NT2/D1 (cell line): ENCODE measurements at regions not wholly inside any gene's neighbourhood (a gene's known extent, or its start where the extent isn't known, plus 50 kb on each side); places are given as distances from the start of the nearest gene placed in this dataset.
A peak's percentile ranks its signal among the peaks of the same experiment; 100 is the strongest.

Experiments
- DNase-seq: peaks from one replicate; pipeline ENCODE4 v3.0.0-alpha.2; 2011; ENCODE audit warnings: low read depth, low spot score
- H3K27me3 ChIP-seq: 2 replicates; pipeline ENCODE4 v1.6.0; 2011; ENCODE audit warnings: mild to moderate bottlenecking; ENCODE audit not compliant: insufficient read length, insufficient read depth
- H3K36me3 ChIP-seq: 2 replicates; pipeline ENCODE4 v1.6.1; 2011; ENCODE audit warnings: mild to moderate bottlenecking, low read length, mixed read lengths; ENCODE audit not compliant: insufficient read depth, insufficient read length
- H3K4me1 ChIP-seq: 2 replicates; pipeline ENCODE4 v1.5.1; 2011; ENCODE audit not compliant: insufficient read depth, insufficient read length
- H3K4me3 ChIP-seq: 2 replicates; pipeline ENCODE4 v1.5.1; 2011; ENCODE audit warnings: low read depth; ENCODE audit not compliant: insufficient read length
- H3K9ac ChIP-seq: 2 replicates; pipeline ENCODE4 v1.6.0; 2011; ENCODE audit warnings: low read depth; ENCODE audit not compliant: insufficient read length
- H3K9me3 ChIP-seq: 2 replicates; pipeline ENCODE4 v1.5.1; 2011; ENCODE audit warnings: mild to moderate bottlenecking, low read length; ENCODE audit not compliant: insufficient read depth
- SUZ12 ChIP-seq: IDR thresholded peaks from 2 replicates; pipeline ENCODE4 v1.6.1; 2011; ENCODE audit not compliant: insufficient read length, insufficient read depth; ENCODE audit errors: extremely low read depth
- YY1 ChIP-seq: IDR thresholded peaks from 2 replicates; pipeline ENCODE4 v1.6.1; 2011; ENCODE audit not compliant: insufficient read length, insufficient read depth
- ZNF274 ChIP-seq: IDR thresholded peaks from 2 replicates; pipeline ENCODE4 v1.6.1; 2011; ENCODE audit warnings: mild to moderate bottlenecking, low read depth, low read length

DNA sequence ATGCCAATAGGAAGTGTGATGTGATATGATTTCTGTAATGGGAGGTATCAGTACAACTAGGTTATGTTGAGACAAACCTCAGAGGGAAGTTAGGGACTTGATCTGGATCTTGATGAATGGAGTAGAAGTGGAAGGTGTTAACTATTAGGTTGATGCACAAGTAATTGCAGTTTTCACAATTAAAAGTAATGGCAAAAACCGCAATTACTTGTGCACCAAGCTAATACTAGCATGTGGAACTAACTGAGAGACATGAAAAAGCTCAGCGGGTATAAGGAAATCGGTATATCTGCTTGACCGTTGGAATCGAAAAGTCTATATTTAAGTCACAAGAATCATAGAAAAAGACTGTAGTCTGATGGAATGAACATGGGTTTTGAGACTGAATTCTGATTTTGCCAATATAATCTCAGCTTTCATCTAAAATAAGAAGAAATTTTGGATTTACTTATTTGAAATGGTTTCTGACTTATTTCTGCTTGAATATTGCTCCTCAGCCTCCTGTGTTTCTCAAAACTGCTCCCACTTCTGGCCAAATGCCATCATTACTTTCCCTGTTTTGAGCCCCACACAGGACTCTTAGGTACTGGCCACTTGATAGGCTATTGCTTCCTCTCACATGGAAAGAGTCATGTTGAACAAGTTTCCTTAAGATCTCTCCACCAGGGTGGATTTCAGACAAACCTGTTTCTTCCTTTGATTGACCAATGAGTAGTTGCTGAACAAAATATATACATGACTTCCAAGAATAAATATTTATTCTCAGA, 271.5 kb upstream of the COL8A1 start:
- no peaks in the 10 kb centered on the region for H3K36me3 ChIP-seq
- no peak for TF ChIP-seq YY1
- no peak for TF ChIP-seq ZNF274
- no peak for TF ChIP-seq SUZ12
- H3K4me1 ChIP-seq, result no peaks in the 10 kb centered on the region
- no peaks in the 10 kb centered on the region for H3K9me3 ChIP-seq
- H3K4me3 ChIP-seq, result no peak overlapping the region
- no peaks in the 10 kb centered on the region for H3K27me3 ChIP-seq
- peak; percentile 44 for DNase-seq
- no peak overlapping the region for H3K9ac ChIP-seq

- Histone ChIP-seq H3K36me3 (no peaks in the 10 kb centered on the region), H3K4me1 (no peaks in the 10 kb centered on the region), H3K4me3 (no peak overlapping the region), H3K9ac (no peak overlapping the region), H3K27me3 (no peaks in the 10 kb centered on the region), H3K9me3 (no peaks in the 10 kb centered on the region)
- TF ChIP-seq YY1 (no peak), SUZ12 (no peak), ZNF274 (no peak)
- DNase-seq, result no peak
Measured at GRCh38 chr3:99365979-99366378, 272.4 kb upstream of the COL8A1 start.

GRCh38 chr3:99365396-99365795, 273.0 kb upstream of the COL8A1 start:
- Histone ChIP-seq H3K4me3 (no peak overlapping the region), H3K4me1 (no peaks in the 10 kb centered on the region), H3K27me3 (no peaks in the 10 kb centered on the region), H3K9me3 (no peaks in the 10 kb centered on the region), H3K36me3 (no peaks in the 10 kb centered on the region), H3K9ac (no peak overlapping the region)
- no peak for TF ChIP-seq ZNF274
- TF ChIP-seq YY1, result no peak
- TF ChIP-seq SUZ12, result no peak
- DNase-seq, result no peak

DNA sequence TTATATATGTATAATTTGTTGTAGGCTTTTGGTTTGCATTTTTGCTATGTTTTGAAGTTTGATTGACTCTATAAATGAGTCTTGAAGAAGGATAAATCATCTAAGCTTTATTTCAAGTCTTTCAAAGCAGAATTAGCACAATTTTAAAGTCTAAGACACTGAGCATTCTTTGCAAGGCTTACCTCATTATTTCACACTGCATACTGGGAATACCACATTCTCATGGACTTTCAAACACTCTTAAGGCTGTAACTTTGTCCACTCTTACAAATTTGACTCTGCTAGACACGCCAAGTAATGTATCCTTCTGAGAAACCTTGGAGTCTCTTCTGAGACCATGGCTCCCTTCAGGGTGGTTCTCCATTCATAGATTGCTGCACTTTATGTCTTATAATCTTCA, 281.3 kb upstream of the COL8A1 start:
- no peaks in the 10 kb centered on the region for H3K4me1 ChIP-seq
- no peaks in the 10 kb centered on the region for H3K27me3 ChIP-seq
- TF ChIP-seq ZNF274 (no peak), SUZ12 (no peak), YY1 (no peak)
- no peak overlapping the region for H3K4me3 ChIP-seq
- H3K9me3 ChIP-seq, result no peaks in the 10 kb centered on the region
- DNase-seq, result no peak
- H3K36me3 ChIP-seq, result no peaks in the 10 kb centered on the region
- H3K9ac ChIP-seq, result no peak overlapping the region

DNA sequence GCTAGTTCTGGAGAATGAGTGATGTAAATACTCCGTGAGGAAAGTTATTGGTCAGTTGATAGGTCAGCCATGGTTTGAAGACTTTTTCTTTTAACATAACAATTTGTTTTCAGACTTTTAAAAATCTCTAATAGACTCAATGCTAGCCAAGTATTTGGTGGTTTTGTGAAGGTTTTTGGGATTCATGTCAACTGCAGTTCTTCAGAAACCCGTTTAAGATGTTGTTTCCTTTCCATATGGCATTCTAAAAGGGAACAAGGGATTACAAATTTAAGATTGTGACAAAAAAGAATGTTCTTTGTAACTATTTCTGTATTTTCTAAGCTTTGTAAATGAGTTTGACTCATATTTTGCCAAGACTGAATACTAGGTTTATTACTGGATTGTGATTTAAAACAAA, 281.7 kb upstream of the COL8A1 start:
- TF ChIP-seq ZNF274 (no peak), SUZ12 (no peak), YY1 (no peak)
- Histone ChIP-seq H3K9ac (no peak overlapping the region), H3K4me3 (no peak overlapping the region), H3K36me3 (no peaks in the 10 kb centered on the region), H3K27me3 (no peaks in the 10 kb centered on the region), H3K9me3 (no peaks in the 10 kb centered on the region), H3K4me1 (no peaks in the 10 kb centered on the region)
- no peak for DNase-seq

DNA sequence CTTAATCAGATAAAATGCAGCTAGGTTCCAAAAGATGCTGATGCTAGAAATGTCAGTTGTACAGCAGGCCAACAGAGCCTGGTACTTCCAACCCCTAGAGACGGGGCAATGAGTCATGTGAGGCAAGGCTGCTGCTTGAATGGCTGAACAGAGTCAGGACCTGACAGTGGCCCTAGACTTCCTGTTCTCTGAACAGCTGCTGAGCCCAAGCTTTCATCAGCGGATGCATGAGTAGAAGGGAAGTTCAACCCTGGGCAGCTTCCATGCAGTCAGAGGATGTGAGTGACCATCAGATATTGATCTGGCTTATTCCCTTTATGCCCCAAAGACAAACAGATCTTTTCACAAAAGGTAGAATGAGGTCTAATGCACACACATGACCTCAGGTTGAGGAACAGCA, 282.9 kb upstream of the COL8A1 start:
- H3K9ac ChIP-seq, result no peak overlapping the region
- DNase-seq, result no peak
- H3K9me3 ChIP-seq, result no peaks in the 10 kb centered on the region
- no peak for TF ChIP-seq ZNF274
- no peak for TF ChIP-seq SUZ12
- no peak for TF ChIP-seq YY1
- no peak overlapping the region for H3K4me3 ChIP-seq
- no peaks in the 10 kb centered on the region for H3K36me3 ChIP-seq
- H3K27me3 ChIP-seq, result no peaks in the 10 kb centered on the region
- H3K4me1 ChIP-seq, result no peaks in the 10 kb centered on the region

DNA sequence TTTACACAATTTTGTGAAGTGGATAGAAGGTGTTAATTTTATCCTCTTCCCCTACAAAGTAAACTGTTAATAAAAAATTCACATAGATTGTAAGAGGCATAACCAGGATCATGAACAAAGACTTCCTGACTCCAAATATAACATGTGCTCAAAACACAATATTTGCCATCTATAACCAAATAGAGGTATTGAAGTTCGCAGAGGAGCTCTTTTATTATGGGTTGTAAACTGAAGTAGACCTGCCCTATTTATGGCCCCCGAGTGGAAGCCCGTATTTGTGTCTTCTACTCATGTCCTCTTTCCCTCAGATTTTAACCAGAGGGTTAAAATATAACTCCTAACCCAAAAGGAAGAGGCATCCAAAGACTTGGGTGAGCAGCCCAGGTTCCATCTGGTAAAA, 285.6 kb upstream of the COL8A1 start:
- no peaks in the 10 kb centered on the region for H3K27me3 ChIP-seq
- no peaks in the 10 kb centered on the region for H3K9me3 ChIP-seq
- TF ChIP-seq YY1, result no peak
- H3K4me1 ChIP-seq, result no peaks in the 10 kb centered on the region
- no peak overlapping the region for H3K9ac ChIP-seq
- H3K4me3 ChIP-seq, result no peak overlapping the region
- H3K36me3 ChIP-seq, result no peaks in the 10 kb centered on the region
- DNase-seq, result no peak

- TF ChIP-seq SUZ12 (no peak), YY1 (no peak), ZNF274 (no peak)
- no peaks in the 10 kb centered on the region for H3K36me3 ChIP-seq
Measured at GRCh38 chr3:99351122-99351521, 287.3 kb upstream of the COL8A1 start.

More at GRCh38 chr3:99351122-99351521, 287.3 kb upstream of the COL8A1 start:
- no peak for DNase-seq
- Histone ChIP-seq H3K9ac (no peak overlapping the region), H3K27me3 (no peaks in the 10 kb centered on the region), H3K4me3 (no peak overlapping the region), H3K4me1 (no peaks in the 10 kb centered on the region), H3K9me3 (no peaks in the 10 kb centered on the region)
